ENCODE measurements at regions not wholly inside any gene's neighbourhood (a gene's known extent, or its start where the extent isn't known, plus 50 kb on each side); places are given as distances from the start of the nearest gene placed in this dataset.

DNA sequence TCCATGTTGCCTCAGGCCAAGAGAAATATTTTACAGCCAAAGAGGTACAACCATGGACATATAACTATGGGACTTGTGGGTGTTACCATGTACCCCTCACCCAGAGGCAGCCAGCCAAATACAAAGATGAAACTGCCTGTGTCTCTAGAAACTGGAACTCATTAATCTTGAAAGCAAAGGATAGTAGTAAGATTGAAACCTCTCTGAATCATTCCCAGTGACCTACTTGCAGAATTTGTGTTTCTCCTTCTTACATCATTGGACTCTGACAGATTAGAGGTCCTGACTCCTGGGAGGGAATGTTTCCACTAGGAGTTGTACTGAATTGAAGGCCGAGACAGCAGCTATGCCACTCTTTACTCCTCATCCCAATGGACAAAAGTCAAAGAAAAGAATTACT, 257.4 kb upstream of the UBASH3B start:
- FAIRE-seq, result no peak

DNA sequence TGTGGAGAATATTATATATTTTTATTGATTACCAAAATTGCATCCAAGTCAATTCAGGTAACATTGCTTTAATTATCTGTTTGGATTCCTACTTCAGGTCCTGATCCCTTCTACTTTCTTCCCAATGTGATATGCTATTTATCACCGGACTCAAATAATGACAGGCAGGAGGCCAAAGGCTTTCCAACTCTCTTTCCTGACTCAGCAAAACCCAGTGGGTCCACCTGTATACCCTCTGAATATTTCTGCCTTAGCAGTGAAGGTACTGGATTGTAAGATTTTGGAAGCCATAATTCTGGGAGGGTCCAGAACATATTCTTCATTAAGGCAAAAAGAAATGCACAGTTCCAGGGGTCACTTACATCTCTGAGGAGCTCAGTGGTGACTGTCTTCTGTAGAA, 260.2 kb upstream of the UBASH3B start:
- no peak for FAIRE-seq

DNA sequence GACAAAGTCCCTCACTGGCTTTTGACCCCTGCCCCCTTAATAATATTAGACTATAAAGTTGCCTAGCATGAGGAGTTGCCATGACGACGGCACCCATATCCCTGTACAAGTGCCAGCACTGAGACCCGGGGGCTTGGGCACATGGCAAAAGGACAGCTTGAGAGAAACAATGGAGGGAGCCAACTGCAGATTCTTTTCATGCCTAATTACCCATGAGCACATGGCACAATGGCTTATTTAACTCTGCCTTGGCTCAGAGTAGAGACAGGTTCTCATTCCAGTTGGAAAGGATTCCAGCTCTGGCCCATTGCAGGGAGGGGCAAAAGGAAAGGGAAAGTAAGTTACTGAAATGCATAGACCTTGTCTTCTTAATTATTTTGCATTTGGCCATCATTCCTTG, 261.2 kb upstream of the UBASH3B start:
- no peak for FAIRE-seq

DNA sequence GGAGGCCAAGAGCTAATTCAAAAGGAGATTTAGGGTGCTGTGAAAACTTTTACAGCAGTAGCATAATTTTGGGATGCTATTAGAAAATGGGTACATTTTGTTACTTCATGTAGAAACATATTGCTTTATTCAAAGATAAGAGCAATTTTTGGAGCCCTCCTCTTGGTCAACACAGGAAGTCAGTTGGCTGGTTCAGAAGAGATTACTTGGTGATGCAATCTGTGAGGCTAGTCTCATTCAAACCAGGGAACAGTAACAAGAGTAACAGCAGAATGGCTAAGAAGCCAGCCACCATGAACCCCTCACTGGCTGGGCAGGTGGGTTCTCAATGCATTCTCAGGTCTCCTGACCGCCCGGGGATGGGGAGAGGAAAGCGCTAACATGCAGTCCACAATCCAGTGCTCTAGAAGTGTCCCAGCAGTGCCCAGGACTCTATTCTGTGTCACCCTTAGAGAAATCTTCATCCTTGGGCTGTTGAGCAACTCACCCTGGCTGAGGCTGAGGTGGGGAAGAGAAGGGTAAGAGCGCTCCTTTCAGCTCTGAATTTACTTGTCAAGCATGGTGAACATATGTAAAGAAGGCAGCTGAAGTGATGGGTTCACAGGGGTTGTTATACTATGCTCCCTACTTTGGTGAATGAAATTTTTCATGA, 262.2 kb upstream of the UBASH3B start:
- no peak for FAIRE-seq

DNA sequence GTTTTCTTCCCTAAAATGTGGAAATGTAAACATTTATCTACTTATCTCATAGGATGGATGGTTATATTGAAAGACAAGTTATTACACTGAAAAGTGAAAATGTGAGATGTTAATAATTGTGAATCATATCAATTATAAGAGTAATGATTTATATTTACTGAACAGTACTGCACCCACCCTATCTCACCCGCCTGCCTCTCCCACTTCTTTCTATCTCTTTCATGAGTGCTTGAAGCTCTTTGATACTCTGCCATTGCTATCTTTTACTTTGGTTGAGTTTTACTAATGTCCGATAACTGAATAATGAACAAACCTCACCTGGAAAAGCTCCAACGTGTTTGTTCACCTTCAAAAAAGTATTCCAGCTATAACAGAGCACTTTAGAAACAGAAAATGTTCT, 263.0 kb upstream of the UBASH3B start:
- no peak for FAIRE-seq

DNA sequence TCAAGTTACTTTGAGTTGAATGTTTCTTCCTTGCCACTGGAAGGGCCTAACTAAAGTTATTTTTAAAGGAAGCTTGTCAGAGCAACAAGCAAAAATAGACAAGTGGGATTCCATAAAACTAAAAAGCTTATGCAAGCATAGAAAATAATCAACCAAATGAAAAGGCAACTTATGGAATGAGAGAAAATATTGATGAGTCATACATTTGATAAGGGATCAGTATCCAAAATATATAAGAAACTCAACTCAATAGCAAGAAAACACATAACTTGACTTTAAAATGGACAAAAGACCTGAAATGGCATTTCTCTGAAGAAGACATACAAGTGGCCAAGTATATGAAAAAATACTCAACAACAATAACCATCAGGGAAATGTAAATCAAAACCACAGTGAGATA, 264.5 kb upstream of the UBASH3B start:
- no peak for FAIRE-seq

DNA sequence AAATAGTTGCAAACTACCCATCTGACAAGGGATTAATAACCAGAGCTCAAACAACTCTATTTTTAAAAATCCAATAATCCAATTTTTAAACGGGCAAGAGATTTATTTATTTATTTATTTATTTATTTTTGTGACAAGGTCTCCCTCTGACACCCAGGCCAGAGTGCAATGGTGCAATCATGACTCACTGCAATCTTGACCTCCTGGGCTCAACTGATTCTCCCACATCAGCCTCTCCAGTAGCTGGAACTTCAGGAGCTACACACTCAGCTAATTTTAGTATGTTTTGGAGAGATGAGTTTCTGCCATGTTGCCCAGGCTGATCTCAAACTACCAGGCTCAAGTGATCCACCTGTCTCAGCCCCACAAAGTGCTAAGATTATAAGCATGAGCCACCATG, 267.2 kb upstream of the BLID start:
- no peak for FAIRE-seq

DNA sequence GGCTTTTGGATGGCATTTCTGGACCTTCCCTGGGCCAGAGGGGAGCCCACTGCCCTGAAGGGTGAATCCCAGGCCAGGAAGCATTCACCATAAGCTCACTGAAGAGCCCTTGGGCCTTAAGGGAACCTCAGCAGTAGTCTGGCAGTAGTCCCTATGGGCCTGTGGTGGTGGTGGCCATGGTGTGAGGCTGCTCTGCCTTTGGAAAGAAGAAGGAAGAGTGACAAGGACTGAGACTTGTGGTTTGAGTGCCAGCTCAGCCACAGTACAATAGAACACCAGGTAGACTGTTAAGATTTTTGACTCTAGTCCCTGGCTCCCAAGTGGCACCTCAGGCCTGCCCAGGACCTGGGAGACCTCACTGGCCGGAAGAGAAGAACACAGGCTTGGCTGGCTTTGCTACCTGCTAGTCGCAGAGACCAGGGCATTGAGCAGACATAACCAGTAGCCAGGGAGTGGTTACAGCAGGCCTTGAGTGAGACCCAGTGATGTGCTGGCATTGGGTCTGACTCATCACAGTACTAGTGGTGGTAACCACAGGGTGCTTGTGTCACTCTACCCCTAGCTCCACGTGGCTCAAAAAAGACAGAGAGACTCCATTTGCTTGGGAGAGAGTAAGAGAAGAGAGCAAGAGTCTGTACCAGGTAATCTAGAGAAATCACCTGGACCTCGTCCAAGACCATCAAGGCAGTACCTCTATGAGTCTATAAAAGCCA, 259.8 kb upstream of the BLID start:
- no peak for FAIRE-seq

DNA sequence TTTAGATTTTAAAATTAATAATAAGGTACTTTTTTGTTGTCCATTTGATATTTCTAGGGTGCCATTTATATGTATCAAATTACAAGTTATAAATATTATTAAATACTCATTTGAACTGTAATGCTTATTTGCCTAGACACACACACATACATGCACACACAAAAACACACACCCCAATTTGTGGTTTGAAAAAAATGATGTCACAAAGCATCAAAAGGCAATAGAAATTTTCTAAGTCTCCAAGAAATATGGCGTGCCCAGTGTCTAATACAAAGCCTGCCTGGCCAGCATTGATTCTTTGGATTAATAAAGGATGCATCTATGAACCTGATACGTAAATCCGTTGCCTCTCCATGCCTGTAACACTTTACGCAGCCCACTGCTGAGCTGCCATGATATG, 252.8 kb upstream of the BLID start:
- no peak for FAIRE-seq

DNA sequence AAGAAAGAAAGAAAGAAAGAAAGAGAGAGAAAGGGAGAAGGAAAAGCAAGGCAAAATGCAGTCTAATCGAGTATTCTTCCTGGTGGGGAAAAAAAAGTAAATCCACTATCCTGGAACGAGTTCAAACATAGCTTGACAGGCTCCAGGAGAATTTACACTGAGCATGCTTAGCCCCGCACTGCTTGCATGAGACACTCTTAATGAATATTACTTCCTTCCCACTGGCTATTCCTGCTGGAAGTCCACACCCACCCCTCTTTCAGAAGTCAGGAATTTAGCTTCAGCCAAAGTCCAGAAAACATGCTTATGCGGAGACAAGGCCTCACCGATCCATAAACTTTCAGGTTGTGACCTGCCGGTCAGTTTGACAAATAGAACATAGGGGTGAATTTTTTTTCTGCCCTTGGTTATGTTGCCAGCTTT, 251.8 kb upstream of the BLID start:
- FAIRE-seq, result peak; percentile 84

DNA sequence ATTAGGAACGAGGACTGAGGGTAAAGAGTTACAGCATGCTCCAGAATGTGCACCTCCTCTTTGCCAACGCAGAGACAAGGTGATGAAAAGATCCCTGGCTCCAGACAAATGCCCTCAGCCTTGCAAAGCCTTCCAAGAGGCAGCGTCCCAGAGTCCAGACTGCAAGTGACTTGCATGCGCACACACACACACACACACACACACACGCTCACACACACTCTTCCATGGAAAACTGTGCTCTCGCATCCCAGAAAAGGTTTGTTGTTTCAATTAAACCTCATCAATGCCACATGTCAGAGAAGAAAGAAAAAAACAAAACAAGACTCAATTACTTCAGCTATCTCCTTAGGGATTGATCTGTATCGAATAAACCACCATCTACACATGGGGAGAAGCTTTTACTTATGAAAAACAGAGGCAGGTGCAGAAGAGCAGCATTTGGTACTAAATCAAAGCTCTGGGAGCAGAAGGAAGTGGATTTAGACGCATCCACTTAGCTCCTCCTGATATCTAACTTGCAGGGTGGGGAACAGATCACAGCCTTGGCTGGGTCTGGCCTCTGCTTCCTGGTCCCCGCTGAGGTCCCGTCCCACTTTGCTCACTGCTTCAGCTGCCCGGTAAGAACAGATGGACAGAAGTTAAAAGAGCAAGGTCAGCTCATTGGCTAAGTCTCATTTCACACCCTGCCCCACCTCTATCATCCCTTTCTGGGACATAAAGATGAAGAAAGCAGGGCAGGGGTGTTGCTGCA, 249.8 kb upstream of the BLID start:
- FAIRE-seq, result no peak

DNA sequence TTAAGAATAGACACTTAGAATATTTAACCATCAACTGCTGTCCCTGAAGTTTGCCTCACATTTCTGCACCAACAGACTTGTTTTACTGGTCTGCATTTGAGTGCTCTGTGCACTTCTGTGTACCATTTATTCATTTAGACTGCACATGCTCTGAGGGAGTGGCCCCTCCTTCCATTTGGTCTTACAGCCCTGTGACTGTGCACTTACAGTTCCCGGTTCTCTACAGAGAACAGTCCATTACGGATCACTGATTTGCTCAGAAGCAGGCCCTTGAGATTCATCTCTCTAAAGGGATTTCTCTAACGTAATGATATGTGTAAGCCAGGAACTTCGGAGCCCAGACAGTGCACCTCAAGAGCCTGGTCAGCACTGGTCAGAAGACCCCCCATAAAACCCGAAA, 247.3 kb upstream of the BLID start:
- no peak for FAIRE-seq

DNA sequence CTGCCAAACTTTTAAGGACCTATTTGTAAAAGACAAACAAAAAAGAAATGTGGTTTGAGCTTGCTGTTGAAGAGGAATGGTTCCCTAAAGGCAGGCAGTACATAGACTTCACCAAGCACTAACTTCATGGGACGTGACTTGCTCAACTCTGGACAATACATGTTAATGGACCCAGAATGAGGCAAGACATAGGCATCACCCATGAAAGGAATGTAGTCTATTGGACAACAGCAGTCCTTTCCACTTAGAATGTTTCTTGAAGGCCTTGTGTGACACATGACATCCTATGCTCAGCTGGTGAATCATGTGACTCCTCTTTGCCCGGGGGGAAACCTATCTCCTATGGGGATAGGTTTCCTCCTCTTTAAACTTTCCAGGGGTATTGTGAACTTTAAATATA, 246.4 kb upstream of the BLID start:
- FAIRE-seq, result no peak

DNA sequence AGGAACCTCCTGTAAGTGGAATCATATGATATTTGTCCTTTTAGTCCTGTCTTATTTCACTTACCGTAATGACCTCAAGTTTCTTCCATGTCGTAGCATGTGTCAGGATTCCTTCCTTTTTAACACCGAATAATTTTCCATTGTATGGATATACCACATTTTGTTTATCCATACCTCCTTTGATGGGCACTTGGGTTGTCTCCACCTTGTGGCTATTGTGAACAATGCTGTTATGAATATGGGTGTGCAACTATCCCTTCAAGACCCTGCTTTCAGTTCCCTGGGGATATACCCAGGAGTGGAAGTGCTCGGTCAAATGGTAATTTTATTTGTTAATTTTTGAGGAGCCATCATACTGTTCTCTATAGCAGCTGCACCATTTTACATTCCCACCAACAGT, 244.9 kb upstream of the BLID start:
- FAIRE-seq, result no peak

DNA sequence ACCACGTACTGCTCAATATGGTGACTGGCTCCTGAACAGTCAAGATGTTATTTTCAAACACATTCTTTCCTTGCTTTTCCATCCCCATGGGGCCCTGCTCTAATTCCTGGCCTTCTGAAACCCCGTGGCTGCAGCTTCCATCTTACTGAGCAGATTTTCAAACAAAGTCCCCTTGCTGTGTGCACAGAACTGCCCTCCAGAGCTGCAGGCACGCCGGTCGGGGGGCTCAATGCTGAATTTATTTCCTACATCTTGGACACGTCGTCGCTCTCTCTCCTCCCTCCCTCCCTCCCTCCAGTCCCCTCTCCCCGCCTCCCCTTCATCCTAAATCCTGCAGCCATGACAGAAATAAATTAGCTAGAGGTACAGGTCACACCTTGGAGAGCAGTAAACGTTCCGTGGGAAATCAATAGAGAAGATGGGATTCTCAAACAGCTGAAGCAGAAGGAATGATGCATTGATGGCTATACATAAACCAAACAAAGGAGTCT, 243.1 kb upstream of the BLID start:
- no peak for FAIRE-seq

DNA sequence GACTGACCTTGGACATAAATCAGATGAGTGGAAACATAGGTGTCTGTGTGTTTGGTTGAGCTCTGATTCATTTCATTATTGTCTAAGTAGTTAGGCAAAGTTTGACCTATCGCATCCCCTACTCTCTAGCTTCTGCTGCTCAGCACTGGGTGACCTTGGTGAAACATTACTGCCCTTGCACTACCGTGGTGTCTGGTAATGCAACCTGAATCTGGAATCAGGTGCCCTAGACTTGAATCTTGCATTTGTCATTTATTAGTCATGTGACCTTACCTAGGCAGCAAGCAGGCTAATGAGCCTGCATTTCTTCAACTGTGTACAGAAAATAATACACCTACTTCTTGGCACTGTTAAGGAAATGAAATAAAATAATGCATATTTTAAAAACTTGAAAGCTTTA, 242.3 kb upstream of the BLID start:
- no peak for FAIRE-seq

DNA sequence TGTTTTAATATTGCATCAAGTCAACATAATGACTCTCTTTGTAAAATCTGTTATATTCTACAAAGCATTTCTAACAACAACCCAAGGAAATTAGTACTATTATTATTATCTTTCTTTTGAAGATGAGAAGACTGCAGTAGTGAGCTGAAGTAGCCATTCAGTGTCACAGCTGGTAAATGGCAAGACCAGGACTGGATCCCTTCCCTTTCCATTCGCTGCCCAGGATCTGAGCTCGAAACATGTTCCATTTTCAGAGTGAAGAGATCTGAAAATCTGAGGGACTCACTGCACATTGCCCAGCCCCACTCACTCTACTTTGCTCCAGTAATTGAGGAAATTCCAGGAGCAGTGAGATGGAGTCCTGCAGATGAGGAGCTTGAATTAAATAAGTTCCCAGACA, 240.0 kb upstream of the BLID start:
- FAIRE-seq, result no peak

DNA sequence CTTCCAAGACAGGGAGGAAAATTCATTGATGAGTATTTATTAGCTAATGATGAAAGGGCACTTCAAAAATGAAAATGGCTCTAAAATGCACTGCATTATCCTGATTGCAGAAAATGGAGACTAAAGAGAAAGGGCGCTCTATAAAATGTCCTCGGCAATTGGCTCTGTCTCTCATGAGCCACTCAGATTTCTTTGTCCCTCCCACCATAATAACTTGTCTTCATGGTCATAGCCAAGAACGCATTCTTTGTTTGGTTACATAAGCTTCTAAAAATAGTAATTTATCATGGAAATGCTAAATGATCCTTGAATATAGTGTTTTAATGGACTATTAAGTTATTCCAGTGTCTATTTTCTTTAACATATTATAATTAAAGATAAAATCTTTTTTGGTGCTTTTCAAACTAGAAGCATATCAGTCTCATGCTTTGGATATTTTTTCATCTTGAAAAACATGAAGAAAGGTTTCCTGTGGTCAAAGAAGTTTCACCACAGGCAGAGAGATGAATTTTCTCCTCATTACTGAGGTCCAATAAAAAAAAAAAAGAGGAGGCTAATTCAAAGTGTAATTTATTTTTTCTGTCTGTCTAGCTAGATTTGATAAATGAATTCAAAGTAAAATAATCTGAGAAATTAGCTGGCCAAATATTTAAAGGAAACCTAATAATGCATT, 238.1 kb upstream of the BLID start:
- no peak for FAIRE-seq

DNA sequence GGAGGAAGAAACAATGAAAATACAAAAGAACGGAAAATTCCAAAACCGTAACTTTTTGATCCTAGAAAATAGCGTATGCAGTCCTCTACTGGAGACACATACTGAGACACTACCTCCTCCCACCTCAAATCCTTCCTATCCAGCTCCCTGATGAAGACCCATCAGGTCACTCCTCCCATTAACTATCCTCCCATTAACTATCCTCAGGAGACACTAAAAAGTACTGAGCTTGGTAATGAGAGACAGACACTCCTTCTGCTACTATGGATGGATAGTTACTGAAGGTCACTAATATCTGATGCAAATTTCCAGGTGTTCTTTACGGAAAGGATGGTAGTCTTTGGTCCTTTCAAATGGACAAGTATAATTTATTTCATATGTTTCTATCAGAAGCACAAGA, 237.5 kb upstream of the BLID start:
- FAIRE-seq, result no peak

DNA sequence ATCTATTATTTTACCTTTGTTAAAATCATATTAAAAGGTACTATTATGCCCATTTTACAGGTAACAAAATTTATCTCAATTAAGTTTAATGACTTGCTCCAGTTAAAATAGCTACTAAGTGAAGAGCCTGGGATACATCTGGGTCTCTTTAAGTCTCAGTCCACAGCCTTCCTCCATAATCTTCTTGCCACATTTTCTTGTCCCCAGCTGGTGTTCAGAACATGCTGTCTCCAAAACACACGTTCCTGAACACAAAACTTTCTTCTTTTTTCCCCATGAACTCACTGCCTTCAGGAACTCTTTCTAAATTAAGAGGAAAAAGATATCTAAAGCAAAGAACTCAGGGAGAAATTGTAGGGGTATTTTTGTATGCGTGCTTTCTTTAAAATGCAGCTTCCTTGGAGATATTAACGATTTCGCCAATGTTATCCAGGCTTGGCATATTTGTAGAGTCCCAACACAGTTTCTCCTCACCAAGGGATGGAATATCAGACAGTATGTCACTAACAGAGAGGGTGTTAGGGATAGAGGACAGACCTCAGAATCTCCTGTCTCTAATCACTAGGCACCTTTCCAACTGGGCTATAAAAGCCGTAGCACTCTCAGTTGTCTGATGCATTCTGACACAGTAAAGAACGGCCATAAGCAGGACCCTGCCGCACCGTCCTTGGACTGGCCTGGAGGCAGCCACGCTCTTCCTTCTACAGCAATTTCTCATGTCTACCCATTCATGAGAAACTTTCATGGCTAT, 232.8 kb upstream of the BLID start:
- FAIRE-seq, result no peak

DNA sequence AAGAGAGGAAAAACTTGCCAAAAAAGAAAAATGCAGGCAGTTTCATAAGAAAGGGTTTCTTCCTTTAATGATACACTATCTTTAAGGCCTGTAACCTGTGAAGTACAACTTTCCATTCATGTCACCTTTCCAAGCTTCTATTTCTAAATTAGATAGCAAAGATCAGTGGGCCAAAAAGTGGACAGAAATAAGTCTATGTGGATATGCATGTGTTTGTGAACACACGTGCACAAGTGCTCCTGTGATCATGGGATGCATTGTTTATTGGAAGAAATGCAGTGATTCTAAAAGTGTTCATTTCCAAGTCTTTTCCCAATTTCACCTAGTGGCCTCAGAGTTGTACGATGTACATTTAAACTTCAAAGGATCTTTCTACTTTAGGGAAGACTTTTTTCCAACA, 230.0 kb upstream of the BLID start:
- FAIRE-seq, result no peak

DNA sequence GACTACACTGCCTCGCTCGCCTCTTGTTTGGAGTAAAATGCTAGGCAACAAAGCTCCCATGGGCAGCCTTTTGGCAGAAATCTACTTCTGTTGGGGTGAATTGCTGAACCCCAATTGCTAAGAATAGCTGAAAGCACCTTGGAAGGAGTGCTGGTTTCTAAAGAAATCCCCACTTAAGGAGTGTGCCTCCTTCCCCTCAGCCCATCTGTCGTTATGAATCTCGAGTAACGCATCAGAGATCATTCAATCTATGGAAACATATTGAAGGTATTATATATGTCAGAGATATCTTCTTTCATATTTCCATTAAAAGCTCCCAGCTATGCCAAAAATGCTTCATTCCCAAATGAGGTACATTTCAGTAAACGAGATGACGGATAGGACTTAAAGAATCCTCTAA, 229.6 kb upstream of the BLID start:
- FAIRE-seq, result no peak

DNA sequence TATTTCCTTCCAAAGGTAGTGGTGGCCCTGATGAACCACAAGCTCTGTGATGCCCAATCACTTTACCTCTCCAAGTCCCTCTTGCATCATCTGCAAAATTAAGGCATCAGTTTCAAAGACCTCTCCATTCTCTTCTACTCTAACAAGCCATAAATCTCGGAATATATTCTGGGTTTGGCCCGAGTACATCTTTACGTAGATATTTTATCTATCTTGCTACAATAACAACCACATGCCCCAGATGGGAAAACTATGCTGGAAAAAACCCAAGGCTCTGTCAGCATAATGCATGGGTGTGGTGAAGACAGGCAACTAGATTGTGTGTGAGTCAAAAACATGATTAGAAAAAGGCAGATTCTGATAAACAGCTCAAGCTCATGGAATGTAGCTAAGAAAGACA, 228.2 kb upstream of the BLID start:
- FAIRE-seq, result peak; percentile 83
